Aorta (tissue), 5 donors: ENCODE measurements at regions not wholly inside any gene's neighbourhood (a gene's known extent, or its start where the extent isn't known, plus 50 kb on each side); places are given as distances from the start of the nearest gene placed in this dataset.
A peak's percentile ranks its signal among the peaks of the same experiment; 100 is the strongest.

Source experiments
- ATAC-seq: fragments of 200-7000 bp; cut with Tn5 transposase; one replicate; pipeline ENCODE4 v1.9.1; 2022; ENCODE audit warnings: moderate library complexity; ENCODE audit not compliant: low FRiP score
- DNase-seq, 2 donors: peaks; one replicate each; pipeline ENCODE4 v3.0.0-alpha.2; 2020
- H3K27ac ChIP-seq, 2 donors: one replicate each; pipeline ENCODE4 v1.5.1; 2013; ENCODE audit warnings: low read length in 2 of 2, mild to moderate bottlenecking in 2 of 2, moderate library complexity in 2 of 2, control low read depth in 1 of 2, inconsistent platforms in 1 of 2, low read depth in 1 of 2
- H3K27me3 ChIP-seq, 2 donors: one replicate each; pipeline ENCODE4 v1.6.1; 2013; ENCODE audit warnings: control low read depth in 1 of 2, low read length in 1 of 2, mild to moderate bottlenecking in 1 of 2, moderate library complexity in 1 of 2; ENCODE audit not compliant: insufficient read depth in 2 of 2, control insufficient read depth in 1 of 2
- H3K36me3 ChIP-seq, 2 donors: one replicate each; pipeline ENCODE4 v1.6.1; 2013; ENCODE audit warnings: control low read depth in 1 of 2, low read length in 1 of 2, mild to moderate bottlenecking in 1 of 2; ENCODE audit not compliant: insufficient read depth in 2 of 2, control insufficient read depth in 1 of 2
- H3K4me1 ChIP-seq, 2 donors: one replicate each; pipeline ENCODE4 v1.6.1; 2013; ENCODE audit warnings: low read length in 2 of 2, control low read depth in 1 of 2, mild to moderate bottlenecking in 1 of 2, moderate library complexity in 1 of 2; ENCODE audit not compliant: insufficient read depth in 2 of 2, control insufficient read depth in 1 of 2
- H3K4me3 ChIP-seq, 2 donors: one replicate each; pipeline ENCODE4 v1.5.1; 2013; ENCODE audit warnings: low read length in 2 of 2, control low read depth in 1 of 2, mild to moderate bottlenecking in 1 of 2
- H3K9me3 ChIP-seq: one replicate; pipeline ENCODE4 v1.6.1; 2013; ENCODE audit warnings: mild to moderate bottlenecking, low read length; ENCODE audit not compliant: control insufficient read depth
- WGBS, 2 donors: extraction: QIAGEN DNeasy Blood & Tissue Kit; methylation state at CpG; one replicate each; pipeline ENCODE4 v1.1.7; 2013; 5-methylcytosine and 5-hydroxymethylcytosine counted together
- intact Hi-C, 2 donors: fragments of 100-400 bp; cut with DNase I; formaldehyde crosslinking; loops; one replicate each; pipeline versions ENCODE4 v1.14.2 to v1.15.0; 2022
- donor health status: healthy with polysubstance abuse.
- donor health status: Bipolar disorder and iron deficiency.
- donor health status: DM: no; HTN: no; CAD: no.
- donor health status: DM: no; HTN: no; CAD: no.
- donor health status: DM: yes; HTN: yes; CAD: no.

GRCh38 chr10:29922226-29922625 lies 137.2 kb downstream of the JCAD start:
- H3K27ac ChIP-seq: peak overlapping the region in 1 of 2 donors; percentile 73
- intact Hi-C loops: no loop called here
- no peaks in the 10 kb centered on the region for H3K9me3 ChIP-seq
- no peak overlapping the region for H3K4me3 ChIP-seq
- H3K4me1 ChIP-seq: peaks cover 0 to 1% of the 10 kb centered on the region in 2 donors
- no peak for DNase-seq
- 9 to 28% methylated on average over 1 of the region's 1 CpG for WGBS, 2 donors
- no peaks in the 10 kb centered on the region for H3K27me3 ChIP-seq
- H3K36me3 ChIP-seq: no peaks in the 10 kb centered on the region
- ATAC-seq: no peak

DNA sequence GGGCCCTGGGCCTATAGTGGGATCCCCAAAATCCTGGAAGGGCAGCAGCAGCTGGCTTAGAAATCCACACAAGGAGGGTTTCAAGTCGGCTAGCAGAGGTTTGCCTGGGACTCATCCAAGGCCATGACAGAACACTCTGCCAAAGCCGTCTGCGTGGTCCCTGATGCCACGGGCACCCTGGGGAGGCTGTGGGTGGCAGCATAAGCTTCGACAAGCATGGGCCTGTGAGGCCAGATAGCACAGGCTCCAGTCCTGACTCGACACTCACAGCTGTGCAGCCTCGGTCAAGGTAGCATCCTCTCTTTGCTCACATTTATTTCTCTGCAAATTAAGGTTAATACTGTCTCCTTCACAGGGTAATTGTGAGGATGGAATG lies 138.3 kb downstream of the JCAD start:
- DNase-seq (no peak), ATAC-seq (no peak)
- 9 to 11% methylated on average over 7 of the region's 7 CpGs for WGBS, 2 donors
- H3K27me3 ChIP-seq: no peaks in the 10 kb centered on the region
- no peak overlapping the region for H3K4me3 ChIP-seq
- peaks cover 0 to 1% of the 10 kb centered on the region in 2 donors for H3K4me1 ChIP-seq
- peak overlapping the region in 1 of 2 donors; percentile 65 for H3K27ac ChIP-seq
- intact Hi-C loops: no loop called here
- H3K36me3 ChIP-seq: no peaks in the 10 kb centered on the region
- H3K9me3 ChIP-seq: no peaks in the 10 kb centered on the region

DNA sequence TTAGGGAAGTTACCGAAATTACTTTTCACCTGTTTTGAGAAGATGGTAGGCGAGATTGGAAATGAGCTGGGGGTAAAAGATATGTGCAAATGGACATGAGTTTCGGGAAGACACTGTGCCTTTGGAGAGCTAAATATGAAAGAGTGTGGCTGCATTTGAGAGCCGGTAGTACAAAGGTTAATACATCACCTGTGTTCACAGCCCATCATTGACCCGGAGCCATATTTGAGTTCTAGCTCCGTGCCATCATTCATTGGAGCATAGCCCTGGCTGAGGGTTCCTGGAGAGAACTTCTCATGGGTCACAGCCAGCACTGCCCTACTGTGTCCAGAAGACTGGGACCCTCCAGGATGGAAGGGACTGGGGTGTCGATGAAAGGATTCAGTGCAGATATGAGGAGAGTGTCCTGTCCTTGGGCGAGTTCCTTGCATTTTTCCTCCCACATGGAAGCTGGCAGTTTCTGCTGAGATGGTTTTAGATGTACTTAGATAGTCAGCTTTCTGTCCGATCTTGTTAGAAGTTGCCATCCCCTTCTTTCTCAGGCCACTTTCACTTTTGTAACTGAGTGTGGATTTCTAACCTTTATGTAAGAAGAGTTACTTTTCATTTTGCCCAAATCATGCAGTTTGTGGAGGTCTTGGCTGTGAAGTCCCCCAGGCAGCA lies 138.8 kb downstream of the JCAD start:
- ATAC-seq: no peak
- no peak overlapping the region for H3K27ac ChIP-seq
- H3K4me3 ChIP-seq: no peak overlapping the region

DNA sequence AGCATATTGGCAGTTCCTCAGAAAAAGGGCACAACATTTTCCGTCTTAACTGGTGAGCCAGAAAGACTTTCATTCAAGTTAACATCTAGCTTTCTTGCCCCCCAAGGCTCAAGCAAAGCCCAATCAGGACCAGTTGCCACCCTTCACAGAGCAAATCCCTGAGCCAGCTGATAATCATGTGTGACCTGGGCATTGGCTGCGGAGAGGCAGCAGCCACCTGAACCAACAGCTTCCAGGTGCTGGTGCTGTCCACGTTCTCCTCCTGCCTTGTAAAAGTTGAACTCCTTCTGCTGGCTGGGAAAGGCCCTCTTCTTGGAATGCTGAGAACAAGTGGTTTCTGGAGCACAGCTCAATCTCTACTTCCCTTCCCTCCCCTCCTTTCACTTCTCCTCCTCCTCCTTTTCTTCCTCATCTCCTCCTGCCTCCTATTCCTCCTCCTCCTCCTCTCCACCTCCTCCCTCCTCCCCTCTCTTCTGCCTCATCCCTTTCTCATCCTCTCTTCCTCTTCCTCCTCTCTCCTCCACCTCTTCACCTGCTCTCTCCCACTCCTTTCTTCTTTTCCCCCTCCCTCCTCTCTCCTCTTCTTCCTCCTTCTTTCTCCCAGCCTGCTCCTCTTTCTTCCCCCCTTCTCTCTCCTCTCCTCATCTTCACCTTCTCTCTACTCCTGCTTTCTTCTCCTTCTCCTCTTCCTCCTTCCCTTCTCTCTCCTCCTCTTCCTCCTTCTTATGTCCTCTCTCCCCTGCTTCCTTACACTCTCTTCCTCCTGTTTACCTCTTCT lies 140.6 kb downstream of the JCAD start:
- 49 to 78% methylated on average over 3 of the region's 3 CpGs for WGBS, 2 donors

More for the DNA sequence above, 138.8 kb downstream of the JCAD start:
- WGBS, 2 donors: 48 to 53% methylated on average over 9 of the region's 9 CpGs
- no peaks in the 10 kb centered on the region for H3K9me3 ChIP-seq
- DNase-seq: no peak
- H3K36me3 ChIP-seq: no peaks in the 10 kb centered on the region
- intact Hi-C loops: no loop called here
- H3K4me1 ChIP-seq: peaks cover 0 to 1% of the 10 kb centered on the region in 2 donors
- H3K27me3 ChIP-seq: no peaks in the 10 kb centered on the region

DNA sequence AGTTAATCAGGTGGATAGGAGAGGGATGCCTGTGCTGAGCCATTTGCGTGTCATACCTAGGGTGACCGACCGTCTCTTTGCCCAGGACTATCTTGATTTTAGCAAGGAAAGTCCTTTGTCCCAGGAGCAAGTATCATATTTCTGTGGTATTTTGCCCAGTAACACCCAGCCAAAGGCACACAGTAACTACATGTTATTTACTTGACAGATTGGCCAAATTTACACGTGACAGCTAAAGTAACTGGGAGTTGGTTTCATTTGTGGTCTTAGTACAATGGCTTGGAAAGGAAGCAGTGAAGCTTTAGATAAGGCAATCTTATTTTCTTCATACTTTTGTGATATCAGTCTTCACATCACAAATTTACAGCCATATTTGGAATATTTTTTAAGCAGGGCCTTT lies 142.1 kb downstream of the JCAD start:
- intact Hi-C loops: no loop called here
- H3K27ac ChIP-seq: no peak overlapping the region
- ATAC-seq: no peak
- H3K9me3 ChIP-seq: no peaks in the 10 kb centered on the region
- no peaks in the 10 kb centered on the region for H3K4me1 ChIP-seq
- no peaks in the 10 kb centered on the region for H3K27me3 ChIP-seq
- WGBS, 2 donors: 37 to 39% methylated on average over 4 of the region's 4 CpGs
- no peak for DNase-seq
- no peak overlapping the region for H3K4me3 ChIP-seq
- no peaks in the 10 kb centered on the region for H3K36me3 ChIP-seq

More for the DNA sequence above, 140.6 kb downstream of the JCAD start:
- ATAC-seq (no peak), DNase-seq (no peak)
- intact Hi-C loops: no loop called here
- Histone ChIP-seq H3K4me1 (peaks cover 0 to 1% of the 10 kb centered on the region in 2 donors), H3K27ac (no peak overlapping the region), H3K4me3 (no peak overlapping the region), H3K36me3 (no peaks in the 10 kb centered on the region), H3K27me3 (no peaks in the 10 kb centered on the region), H3K9me3 (no peaks in the 10 kb centered on the region)

GRCh38 chr10:29916669-29917068 lies 142.7 kb downstream of the JCAD start:
- Histone ChIP-seq H3K9me3 (no peaks in the 10 kb centered on the region), H3K4me1 (no peaks in the 10 kb centered on the region), H3K27me3 (no peaks in the 10 kb centered on the region), H3K4me3 (no peak overlapping the region), H3K36me3 (no peaks in the 10 kb centered on the region), H3K27ac (no peak overlapping the region)
- 53 to 73% methylated on average over 4 of the region's 4 CpGs for WGBS, 2 donors
- no peak for DNase-seq
- intact Hi-C loops: no loop called here
- no peak for ATAC-seq

GRCh38 chr10:29914986-29915785 lies 144.2 kb downstream of the JCAD start:
- Histone ChIP-seq H3K27me3 (no peaks in the 10 kb centered on the region), H3K9me3 (no peaks in the 10 kb centered on the region), H3K27ac (peak overlapping the region in 1 of 2 donors; percentile 12), H3K36me3 (no peaks in the 10 kb centered on the region), H3K4me1 (no peaks in the 10 kb centered on the region), H3K4me3 (no peak overlapping the region)
- 35 to 37% methylated on average over 3 of the region's 3 CpGs for WGBS, 2 donors
- DNase-seq: no peak
- intact Hi-C loops: no loop called here
- ATAC-seq: no peak

DNA sequence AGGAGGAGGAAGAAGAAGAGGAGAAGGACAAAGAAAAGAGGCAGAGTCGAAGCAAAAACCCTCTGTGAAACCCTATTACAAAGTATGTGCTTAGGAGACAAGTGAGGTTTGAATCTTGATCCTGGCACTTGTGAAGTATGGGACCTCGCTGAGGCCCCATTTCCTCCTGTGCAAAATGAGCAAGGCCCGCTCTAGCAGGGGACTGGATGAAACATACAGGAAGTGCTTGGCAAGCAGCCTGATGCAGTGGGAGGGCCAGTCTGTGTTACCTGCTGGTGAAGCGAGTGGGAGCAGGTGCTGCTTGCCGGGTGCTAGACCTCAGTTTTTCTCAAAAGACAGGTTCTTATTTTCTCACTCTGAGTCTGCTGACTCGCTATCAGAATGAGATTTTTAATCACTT lies 150.4 kb downstream of the JCAD start:
- ATAC-seq (no peak), DNase-seq (no peak)
- Histone ChIP-seq H3K4me1 (no peaks in the 10 kb centered on the region), H3K27ac (no peak overlapping the region), H3K27me3 (no peaks in the 10 kb centered on the region), H3K9me3 (no peaks in the 10 kb centered on the region), H3K36me3 (no peaks in the 10 kb centered on the region), H3K4me3 (no peak overlapping the region)
- intact Hi-C loops: no loop called here
- 77 to 85% methylated on average over 6 of the region's 6 CpGs for WGBS, 2 donors
